ENCODE measurements at regions not wholly inside any gene's neighbourhood (a gene's known extent, or its start where the extent isn't known, plus 50 kb on each side); places are given as distances from the start of the nearest gene placed in this dataset.

GRCh38 chr7:142584765-142585164 lies 164.5 kb upstream of the PRSS1 start:
- TF ChIP-seq PAX5 (IDR thresholded peaks at IDR 0.05; ENCODE audit: insufficient read depth, low read length, severe bottlenecking) (no peak), POLR2A (IDR thresholded peaks at IDR 0.05; ENCODE audit: low read depth, low read length) (no peak), POLR2AphosphoS5 (IDR thresholded peaks at IDR 0.05; ENCODE audit: low read depth, low read length) (no peak), TAF1 (IDR thresholded peaks at IDR 0.05; ENCODE audit: low read depth, low read length) (no peak), SPI1 (IDR thresholded peaks at IDR 0.05; ENCODE audit: low read depth, low read length) (no peak)
